SJCRH30 (cell line): ENCODE measurements at regions not wholly inside any gene's neighbourhood (a gene's known extent, or its start where the extent isn't known, plus 50 kb on each side); places are given as distances from the start of the nearest gene placed in this dataset.

Experiments
- DNase-seq, 2 experiments: peaks; one replicate each; pipeline ENCODE4 v3.0.0-alpha.2; 2015 to 2020
- H3K27ac ChIP-seq: fragments of 250-450 bp; sonication (Bioruptor Pico); 2 replicates; pipeline ENCODE4 v1.5.1; 2020; ENCODE audit warnings: mild to moderate bottlenecking, moderate library complexity
- H3K27me3 ChIP-seq: fragments of 250-450 bp; sonication (Bioruptor Pico); 2 replicates; pipeline ENCODE4 v1.5.1; 2020; ENCODE audit warnings: mild to moderate bottlenecking, moderate library complexity
- H3K36me3 ChIP-seq: fragments of 250-450 bp; sonication (Bioruptor Pico); 2 replicates; pipeline ENCODE4 v1.5.1; 2020; ENCODE audit warnings: mild to moderate bottlenecking, moderate library complexity
- H3K4me1 ChIP-seq: fragments of 250-450 bp; sonication (Bioruptor Pico); 2 replicates; pipeline ENCODE4 v1.5.1; 2020; ENCODE audit warnings: mild to moderate bottlenecking, moderate library complexity
- H3K4me3 ChIP-seq: fragments of 250-450 bp; sonication (Bioruptor Pico); 2 replicates; pipeline ENCODE4 v1.5.1; 2020; ENCODE audit warnings: mild to moderate bottlenecking, moderate library complexity
- H3K9me3 ChIP-seq: fragments of 250-450 bp; sonication (Bioruptor Pico); replicated peaks from 2 replicates; pipeline ENCODE4 v1.5.1; 2020; ENCODE audit warnings: mild to moderate bottlenecking, moderate library complexity

- no peaks in the 10 kb centered on the region for H3K9me3 ChIP-seq
- no peaks in the 10 kb centered on the region for H3K27me3 ChIP-seq
- no peak for DNase-seq
- no peak overlapping the region for H3K27ac ChIP-seq
- no peaks in the 10 kb centered on the region for H3K4me1 ChIP-seq
- 0 out of 2 replicates have a peak, but pooled peaks cover 2% of the 10 kb centered on the region for H3K36me3 ChIP-seq
- no peak overlapping the region for H3K4me3 ChIP-seq
These were observed 942.9 kb downstream of the TBC1D22A start for GRCh38 chr22:47705350-47705749.

DNA sequence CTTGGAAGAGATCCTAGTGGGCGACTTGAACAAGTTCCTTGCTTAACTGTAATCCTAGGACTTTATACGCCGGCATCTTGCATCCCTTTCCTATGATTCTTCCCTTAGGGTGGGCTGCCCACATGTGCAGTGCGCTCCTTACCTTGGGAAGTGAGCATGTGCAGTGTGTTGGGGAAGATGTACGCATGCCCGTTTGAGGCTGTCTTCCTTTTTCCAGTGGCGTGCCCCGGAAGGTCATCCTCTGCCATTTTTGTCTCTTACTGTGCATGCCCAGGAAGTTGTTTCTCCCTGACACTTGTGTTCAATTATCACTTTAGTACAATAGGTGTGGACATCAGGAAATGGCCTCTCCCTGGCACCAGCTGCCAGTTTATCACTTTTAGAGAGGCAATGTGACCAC is 936.5 kb downstream of the TBC1D22A start:
- Histone ChIP-seq H3K4me1 (no peaks in the 10 kb centered on the region), H3K4me3 (no peak overlapping the region), H3K27me3 (no peaks in the 10 kb centered on the region), H3K9me3 (no peaks in the 10 kb centered on the region), H3K36me3 (no peaks in the 10 kb centered on the region; the same call in 1 of the 2 replicates), H3K27ac (no peak overlapping the region)
- no peak for DNase-seq

GRCh38 chr22:47697861-47698260 is 935.4 kb downstream of the TBC1D22A start:
- Histone ChIP-seq H3K27ac (no peak overlapping the region), H3K36me3 (no peaks in the 10 kb centered on the region; the same call in 1 of the 2 replicates), H3K4me3 (no peak overlapping the region), H3K4me1 (no peaks in the 10 kb centered on the region), H3K9me3 (no peaks in the 10 kb centered on the region), H3K27me3 (no peaks in the 10 kb centered on the region)
- DNase-seq: no peak

- Histone ChIP-seq H3K4me1 (no peaks in the 10 kb centered on the region), H3K27ac (no peak overlapping the region), H3K36me3 (no peaks in the 10 kb centered on the region; the same call in 1 of the 2 replicates), H3K27me3 (no peaks in the 10 kb centered on the region), H3K4me3 (no peak overlapping the region), H3K9me3 (no peaks in the 10 kb centered on the region)
- no peak for DNase-seq
These were observed 934.3 kb downstream of the TBC1D22A start for GRCh38 chr22:47696776-47697175.

- Histone ChIP-seq H3K9me3 (no peaks in the 10 kb centered on the region), H3K4me1 (no peaks in the 10 kb centered on the region), H3K27me3 (no peaks in the 10 kb centered on the region), H3K27ac (no peak overlapping the region), H3K36me3 (no peaks in the 10 kb centered on the region; the same call in 1 of the 2 replicates), H3K4me3 (no peak overlapping the region)
- no peak for DNase-seq
These were observed 932.7 kb downstream of the TBC1D22A start for GRCh38 chr22:47695176-47695575.

DNA sequence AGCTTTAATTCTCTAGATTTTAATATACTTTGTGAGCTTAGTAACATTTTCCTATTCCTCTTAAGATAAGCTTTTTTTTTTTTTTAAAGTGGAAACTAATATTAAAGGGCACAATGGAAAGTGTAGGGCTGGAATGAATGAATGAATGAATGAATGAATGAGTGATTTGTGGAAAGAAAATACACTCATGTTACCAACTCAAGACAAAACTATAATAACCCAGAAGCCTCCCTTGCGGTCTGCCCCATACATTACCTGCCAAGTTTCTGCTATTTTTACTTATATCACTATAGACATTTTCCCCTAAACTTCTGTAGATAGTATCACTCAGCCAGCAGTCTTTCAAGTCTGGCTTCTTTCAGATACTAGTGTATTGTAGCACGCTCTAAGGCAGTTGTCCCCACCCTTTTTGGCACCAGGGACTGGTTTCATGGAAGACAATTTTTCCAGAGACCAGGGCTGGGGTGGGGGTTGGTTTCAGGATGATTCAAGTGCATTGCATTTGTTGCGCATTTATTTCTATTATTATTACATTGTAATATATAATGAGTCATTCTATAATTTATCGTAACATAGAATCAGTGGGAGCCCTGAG is 932.2 kb downstream of the TBC1D22A start:
- no peaks in the 10 kb centered on the region for H3K9me3 ChIP-seq
- H3K4me1 ChIP-seq: no peaks in the 10 kb centered on the region
- no peaks in the 10 kb centered on the region for H3K27me3 ChIP-seq
- no peak overlapping the region for H3K27ac ChIP-seq
- no peak for DNase-seq
- H3K36me3 ChIP-seq: no peaks in the 10 kb centered on the region; the same call in 1 of the 2 replicates
- no peak overlapping the region for H3K4me3 ChIP-seq

GRCh38 chr22:47693606-47694005 is 931.2 kb downstream of the TBC1D22A start:
- no peak for DNase-seq
- Histone ChIP-seq H3K27ac (no peak overlapping the region), H3K9me3 (no peaks in the 10 kb centered on the region), H3K27me3 (no peaks in the 10 kb centered on the region), H3K4me1 (no peaks in the 10 kb centered on the region), H3K36me3 (peaks cover 5% of the 10 kb centered on the region), H3K4me3 (no peak overlapping the region)

GRCh38 chr22:47692811-47693210 is 930.4 kb downstream of the TBC1D22A start:
- Histone ChIP-seq H3K27me3 (no peaks in the 10 kb centered on the region), H3K4me3 (no peak overlapping the region), H3K27ac (no peak overlapping the region), H3K36me3 (peaks cover 9% of the 10 kb centered on the region), H3K9me3 (no peaks in the 10 kb centered on the region), H3K4me1 (no peaks in the 10 kb centered on the region)
- DNase-seq: no peak

GRCh38 chr22:47691152-47691895 is 928.9 kb downstream of the TBC1D22A start:
- Histone ChIP-seq H3K4me1 (no peaks in the 10 kb centered on the region), H3K27me3 (no peaks in the 10 kb centered on the region), H3K4me3 (no peak overlapping the region), H3K36me3 (peaks cover 20% of the 10 kb centered on the region), H3K27ac (no peak overlapping the region), H3K9me3 (no peaks in the 10 kb centered on the region)
- DNase-seq: peak in 1 of 2 experiments; percentile 7

DNA sequence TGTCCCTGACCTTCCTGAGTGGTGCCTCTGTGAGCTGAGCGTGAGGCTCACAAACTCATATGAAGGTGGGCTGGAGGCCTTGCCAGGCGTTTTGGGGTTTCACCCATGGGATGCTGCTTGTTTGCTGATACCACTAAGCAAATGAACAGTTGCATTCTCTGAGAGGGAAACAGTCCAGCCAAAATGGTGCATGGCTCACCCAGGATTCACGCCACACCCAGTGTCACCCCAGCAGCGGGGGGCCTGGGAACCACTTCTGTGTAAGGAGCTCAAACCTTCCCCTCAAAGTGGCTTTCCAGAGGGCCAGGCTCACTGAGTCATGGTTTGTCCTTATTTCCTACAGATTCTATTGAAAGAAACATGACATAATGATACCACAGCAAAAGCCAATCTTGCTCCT is 928.1 kb downstream of the TBC1D22A start:
- Histone ChIP-seq H3K27ac (no peak overlapping the region), H3K9me3 (no peaks in the 10 kb centered on the region), H3K27me3 (no peaks in the 10 kb centered on the region), H3K36me3 (peaks cover 20% of the 10 kb centered on the region), H3K4me3 (no peak overlapping the region), H3K4me1 (no peaks in the 10 kb centered on the region)
- no peak for DNase-seq

GRCh38 chr22:47690166-47690565 is 927.7 kb downstream of the TBC1D22A start:
- Histone ChIP-seq H3K4me1 (no peaks in the 10 kb centered on the region), H3K27ac (no peak overlapping the region), H3K27me3 (no peaks in the 10 kb centered on the region), H3K36me3 (peaks cover 22% of the 10 kb centered on the region), H3K9me3 (no peaks in the 10 kb centered on the region), H3K4me3 (no peak overlapping the region)
- DNase-seq: no peak

DNA sequence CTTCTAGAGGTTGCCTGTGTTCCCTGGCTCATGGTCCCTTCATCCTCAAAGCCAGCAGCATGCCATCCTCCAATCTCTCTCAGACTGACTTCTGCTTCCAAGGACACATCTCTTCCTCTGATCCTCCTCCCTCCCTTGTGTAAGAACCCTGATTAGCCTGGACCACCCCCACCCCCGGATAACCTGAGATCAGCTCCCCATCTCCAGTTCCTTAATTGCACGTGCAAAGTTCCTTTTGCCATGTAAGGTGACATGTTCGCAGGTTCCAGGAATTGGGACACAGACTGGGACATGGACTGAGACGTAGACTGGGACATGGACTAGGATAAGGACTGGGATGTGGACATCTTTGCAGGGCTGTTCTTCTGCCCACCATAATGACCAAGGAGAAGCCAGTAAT is 925.3 kb downstream of the TBC1D22A start:
- Histone ChIP-seq H3K27me3 (no peaks in the 10 kb centered on the region), H3K4me3 (no peak overlapping the region), H3K9me3 (no peaks in the 10 kb centered on the region), H3K4me1 (no peaks in the 10 kb centered on the region), H3K27ac (no peak overlapping the region), H3K36me3 (peaks cover 28% of the 10 kb centered on the region)
- no peak for DNase-seq

GRCh38 chr22:47687346-47687655 is 924.9 kb downstream of the TBC1D22A start:
- H3K27ac ChIP-seq: no peak overlapping the region
- no peaks in the 10 kb centered on the region for H3K27me3 ChIP-seq
- H3K4me3 ChIP-seq: no peak overlapping the region
- peaks cover 28% of the 10 kb centered on the region for H3K36me3 ChIP-seq
- no peaks in the 10 kb centered on the region for H3K4me1 ChIP-seq
- DNase-seq: no peak
- no peaks in the 10 kb centered on the region for H3K9me3 ChIP-seq

GRCh38 chr22:47686594-47687345 is 924.3 kb downstream of the TBC1D22A start:
- no peak overlapping the region for H3K4me3 ChIP-seq
- no peak overlapping the region for H3K27ac ChIP-seq
- peaks cover 28% of the 10 kb centered on the region for H3K36me3 ChIP-seq
- no peaks in the 10 kb centered on the region for H3K27me3 ChIP-seq
- DNase-seq: no peak
- H3K4me1 ChIP-seq: no peaks in the 10 kb centered on the region
- no peaks in the 10 kb centered on the region for H3K9me3 ChIP-seq

DNA sequence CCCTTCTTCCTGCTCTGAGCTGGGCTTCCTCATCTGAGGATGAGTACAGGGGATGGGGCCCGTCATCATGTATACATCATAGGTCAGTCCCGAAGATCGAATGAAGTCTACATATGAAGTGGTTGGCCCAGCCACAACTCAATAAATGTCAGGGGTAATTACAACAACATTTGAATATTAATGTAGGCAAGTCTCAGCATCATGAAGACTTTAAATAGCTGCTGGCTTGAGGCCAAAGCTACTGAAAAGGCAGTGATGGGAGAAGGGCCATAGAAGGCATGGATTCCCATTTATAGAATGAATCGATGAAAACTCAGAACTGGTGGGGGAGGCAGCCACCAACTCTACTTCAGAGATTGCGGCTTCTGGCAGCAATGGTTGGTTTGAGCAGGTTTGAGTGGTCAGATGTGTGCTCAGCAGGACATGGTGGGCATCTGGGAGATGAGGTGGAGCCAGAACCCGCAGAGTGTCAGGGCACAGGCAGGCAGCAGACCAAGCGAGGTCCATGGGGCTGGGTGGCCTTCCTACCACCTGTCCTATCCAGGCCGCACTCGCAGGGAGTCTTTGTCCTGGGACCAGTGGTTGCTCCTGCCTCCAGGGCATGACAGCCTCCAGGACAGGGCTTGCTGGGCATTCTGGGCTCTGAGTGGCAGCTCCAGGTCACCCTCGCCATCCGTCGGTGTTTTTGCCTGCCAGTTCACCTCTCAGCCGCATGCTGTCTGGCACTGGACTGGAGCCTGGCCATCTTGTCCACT is 919.1 kb downstream of the TBC1D22A start:
- no peaks in the 10 kb centered on the region for H3K9me3 ChIP-seq
- peaks cover 9% of the 10 kb centered on the region; the same call in 1 of the 2 replicates for H3K36me3 ChIP-seq

More for the DNA sequence above, 919.1 kb downstream of the TBC1D22A start:
- Histone ChIP-seq H3K4me3 (no peak overlapping the region), H3K4me1 (no peaks in the 10 kb centered on the region), H3K27ac (no peak overlapping the region), H3K27me3 (no peaks in the 10 kb centered on the region)
- DNase-seq: no peak
